GM21528 (cell line): ENCODE measurements at regions not wholly inside any gene's neighbourhood (a gene's known extent, or its start where the extent isn't known, plus 50 kb on each side); places are given as distances from the start of the nearest gene placed in this dataset.
"Not testable (repeated sequence)": the region's sequence is repeated elsewhere in the genome, so short reads cannot be mapped to it uniquely, and the experiment has no call there.

Experiments
- ATAC-seq: cut with Tn5 transposase; IDR thresholded peaks from one replicate; pipeline ENCODE4 v1.9.1; 2021; ENCODE audit warnings: mild to moderate bottlenecking, moderate library complexity; ENCODE audit not compliant: unreplicated experiment, low FRiP score

- ATAC-seq, result not testable (repeated sequence)
Observed at GRCh38 chr2:16235291-16235690, 294.9 kb downstream of the MYCN start.

GRCh38 chr2:16228951-16229350 lies 288.6 kb downstream of the MYCN start:
- ATAC-seq, result no peak

GRCh38 chr2:16228471-16228870 lies 288.1 kb downstream of the MYCN start:
- ATAC-seq, result no peak

- no peak for ATAC-seq
Observed at GRCh38 chr2:16227811-16228462, 287.6 kb downstream of the MYCN start.

GRCh38 chr2:16226943-16227664 lies 286.8 kb downstream of the MYCN start:
- ATAC-seq, result no peak

- no peak for ATAC-seq
Observed at GRCh38 chr2:16226381-16226780, 286.0 kb downstream of the MYCN start.

- no peak for ATAC-seq
Observed at GRCh38 chr2:16225545-16225944, 285.2 kb downstream of the MYCN start.

- no peak for ATAC-seq
Observed at GRCh38 chr2:16225071-16225470, 284.7 kb downstream of the MYCN start.

- ATAC-seq, result no peak
Observed at GRCh38 chr2:16224298-16225045, 284.1 kb downstream of the MYCN start.

GRCh38 chr2:16223841-16224177 lies 283.5 kb downstream of the MYCN start:
- no peak for ATAC-seq

- no peak for ATAC-seq
Observed at GRCh38 chr2:16223161-16223840, 283.0 kb downstream of the MYCN start.

- ATAC-seq, result no peak
Observed at GRCh38 chr2:16222326-16222725, 282.0 kb downstream of the MYCN start.

- ATAC-seq, result no peak
Observed at GRCh38 chr2:16221461-16222010, 281.2 kb downstream of the MYCN start.

- ATAC-seq, result no peak
Observed at GRCh38 chr2:16219292-16219975, 279.1 kb downstream of the MYCN start.

GRCh38 chr2:16218625-16219024 lies 278.3 kb downstream of the MYCN start:
- no peak for ATAC-seq

GRCh38 chr2:16218161-16218560 lies 277.8 kb downstream of the MYCN start:
- no peak for ATAC-seq

- not testable (repeated sequence) for ATAC-seq
Observed at GRCh38 chr2:16217741-16218140, 277.4 kb downstream of the MYCN start.

GRCh38 chr2:16217291-16217690 lies 276.9 kb downstream of the MYCN start:
- no peak for ATAC-seq

- ATAC-seq, result no peak
Observed at GRCh38 chr2:16216558-16216945, 276.2 kb downstream of the MYCN start.

- ATAC-seq, result no peak
Observed at GRCh38 chr2:16215902-16216557, 275.7 kb downstream of the MYCN start.
